ENCODE measurements at regions not wholly inside any gene's neighbourhood (a gene's known extent, or its start where the extent isn't known, plus 50 kb on each side); places are given as distances from the start of the nearest gene placed in this dataset.
"Not testable (repeated sequence)": the region's sequence is repeated elsewhere in the genome, so short reads cannot be mapped to it uniquely, and the experiment has no call there.

- no peak for DNase-seq
Observed at GRCh38 chr5:175347027-175347426, 97.0 kb downstream of the DRD1 start.

- DNase-seq: peak; percentile 33
Observed at GRCh38 chr5:175344331-175345195, 99.4 kb downstream of the DRD1 start.

GRCh38 chr5:175343308-175343707 is 100.7 kb downstream of the DRD1 start:
- no peak for DNase-seq

- DNase-seq: no peak
Observed at GRCh38 chr5:175340180-175340579, 103.8 kb downstream of the DRD1 start.

- DNase-seq: no peak
Observed at GRCh38 chr5:175337680-175338079, 106.3 kb downstream of the DRD1 start.

GRCh38 chr5:175336781-175337180 is 107.2 kb downstream of the DRD1 start:
- no peak for DNase-seq

- no peak for DNase-seq
Observed at GRCh38 chr5:175335691-175336090, 108.3 kb downstream of the DRD1 start.

GRCh38 chr5:175331173-175332036 is 112.6 kb downstream of the DRD1 start:
- not testable (repeated sequence) for DNase-seq

- peak; percentile 35 for DNase-seq
Observed at GRCh38 chr5:175329976-175330375, 114.0 kb downstream of the DRD1 start.

- no peak for DNase-seq
Observed at GRCh38 chr5:175328687-175329086, 115.3 kb downstream of the DRD1 start.

GRCh38 chr5:175328176-175328575 is 115.8 kb downstream of the DRD1 start:
- DNase-seq: no peak

- no peak for DNase-seq
Observed at GRCh38 chr5:175325681-175326080, 118.3 kb downstream of the DRD1 start.

GRCh38 chr5:175321927-175322532 is 122.0 kb downstream of the DRD1 start:
- DNase-seq: no peak

- DNase-seq: no peak
Observed at GRCh38 chr5:175319199-175319598, 124.8 kb downstream of the DRD1 start.

- no peak for DNase-seq
Observed at GRCh38 chr5:175317872-175318271, 126.1 kb downstream of the DRD1 start.

GRCh38 chr5:175309218-175309810 is 134.7 kb downstream of the DRD1 start:
- no peak for DNase-seq

GRCh38 chr5:175308701-175309100 is 135.3 kb downstream of the DRD1 start:
- no peak for DNase-seq

- DNase-seq: no peak
Observed at GRCh38 chr5:175306381-175306780, 137.6 kb downstream of the DRD1 start.

- DNase-seq: no peak
Observed at GRCh38 chr5:175305251-175305650, 138.7 kb downstream of the DRD1 start.

GRCh38 chr5:175290379-175290778 is 153.6 kb downstream of the DRD1 start:
- no peak for DNase-seq

GRCh38 chr5:175288048-175288621 is 155.8 kb downstream of the DRD1 start:
- DNase-seq: peak; percentile 77

GRCh38 chr5:175286981-175287380 is 157.0 kb downstream of the DRD1 start:
- DNase-seq: no peak

All from occipital lobe (tissue), 1 donor.